ACC112 (cell line): ENCODE measurements at regions not wholly inside any gene's neighbourhood (a gene's known extent, or its start where the extent isn't known, plus 50 kb on each side); places are given as distances from the start of the nearest gene placed in this dataset.
"Not testable (repeated sequence)": the region's sequence is repeated elsewhere in the genome, so short reads cannot be mapped to it uniquely, and the experiment has no call there.

ENCODE experiments used
- H2AFZ ChIP-seq: fragments of 200-600 bp; sonication (generic); one replicate; pipeline ENCODE4 v1.6.0; 2017; ENCODE audit warnings: antibody characterized with exemption, low read length; ENCODE audit not compliant: unreplicated experiment
- H3K27ac ChIP-seq: fragments of 200-600 bp; sonication (generic); 2 replicates; pipeline ENCODE4 v1.5.1; 2014; ENCODE audit warnings: low read depth, mild to moderate bottlenecking, antibody characterized with exemption, low read length, moderate library complexity
- H3K27me3 ChIP-seq: fragments of 200-600 bp; sonication (generic); 2 replicates; pipeline ENCODE4 v1.6.1; 2014; ENCODE audit warnings: mild to moderate bottlenecking, antibody characterized with exemption, low read length, moderate library complexity, mixed read lengths; ENCODE audit not compliant: insufficient read depth
- H3K36me3 ChIP-seq: fragments of 200-600 bp; sonication (generic); 2 replicates; pipeline ENCODE4 v1.6.1; 2016; ENCODE audit warnings: mild to moderate bottlenecking, antibody characterized with exemption, low read length, moderate library complexity, mixed read lengths; ENCODE audit not compliant: insufficient read depth
- H3K4me1 ChIP-seq: fragments of 200-600 bp; sonication (generic); one replicate; pipeline ENCODE4 v1.6.1; 2016; ENCODE audit warnings: low read length, mixed read lengths; ENCODE audit not compliant: insufficient read depth, unreplicated experiment, control insufficient read depth
- H3K4me3 ChIP-seq: fragments of 200-600 bp; sonication (generic); 2 replicates; pipeline ENCODE4 v1.5.1; 2014; ENCODE audit warnings: mild to moderate bottlenecking, low read depth, low read length
- H3K79me2 ChIP-seq: fragments of 200-600 bp; sonication (generic); one replicate; pipeline ENCODE4 v1.6.0; 2016; ENCODE audit warnings: low read length; ENCODE audit not compliant: control insufficient read depth, unreplicated experiment, insufficient read depth

- Histone ChIP-seq H3K27ac (no peak overlapping the region), H3K27me3 (no peaks in the 10 kb centered on the region), H3K36me3 (no peaks in the 10 kb centered on the region), H3K4me3 (no peak overlapping the region), H3K79me2 (no peaks in the 10 kb centered on the region), H3K4me1 (peaks cover 8% of the 10 kb centered on the region), H2AFZ (peak overlapping the region; percentile 34)
Observed at GRCh38 chr7:20083781-20084180, 133.4 kb downstream of the MACC1 start.

- Histone ChIP-seq H2AFZ (no peak overlapping the region), H3K4me1 (peaks cover 6% of the 10 kb centered on the region), H3K27ac (no peak overlapping the region)
Observed at GRCh38 chr7:20079080-20079479, 138.1 kb downstream of the MACC1 start.

GRCh38 chr7:20076835-20077234 lies 140.3 kb downstream of the MACC1 start:
- Histone ChIP-seq H3K4me1 (no peaks in the 10 kb centered on the region), H3K27ac (no peak overlapping the region), H3K36me3 (no peaks in the 10 kb centered on the region; the same call in 1 of the 2 replicates), H2AFZ (no peak overlapping the region), H3K4me3 (no peak overlapping the region), H3K79me2 (no peaks in the 10 kb centered on the region), H3K27me3 (no peaks in the 10 kb centered on the region)

More at GRCh38 chr7:20079080-20079479, 138.1 kb downstream of the MACC1 start:
- no peaks in the 10 kb centered on the region for H3K27me3 ChIP-seq
- no peaks in the 10 kb centered on the region for H3K79me2 ChIP-seq
- H3K36me3 ChIP-seq, result no peaks in the 10 kb centered on the region; the same call in 1 of the 2 replicates
- no peak overlapping the region for H3K4me3 ChIP-seq

- Histone ChIP-seq H3K79me2 (no peaks in the 10 kb centered on the region), H2AFZ (no peak overlapping the region), H3K27ac (no peak overlapping the region), H3K27me3 (no peaks in the 10 kb centered on the region), H3K36me3 (no peaks in the 10 kb centered on the region; the same call in 1 of the 2 replicates), H3K4me3 (no peak overlapping the region), H3K4me1 (no peaks in the 10 kb centered on the region)
Observed at GRCh38 chr7:20075992-20076820, 141.0 kb downstream of the MACC1 start.

- H2AFZ ChIP-seq, result no peak overlapping the region
- H3K4me1 ChIP-seq, result no peaks in the 10 kb centered on the region
- no peaks in the 10 kb centered on the region for H3K27me3 ChIP-seq
- H3K4me3 ChIP-seq, result no peak overlapping the region
- H3K27ac ChIP-seq, result no peak overlapping the region
- no peaks in the 10 kb centered on the region; the same call in 1 of the 2 replicates for H3K36me3 ChIP-seq
- no peaks in the 10 kb centered on the region for H3K79me2 ChIP-seq
Observed at GRCh38 chr7:20075440-20075839, 141.7 kb downstream of the MACC1 start.

GRCh38 chr7:20068004-20068403 lies 149.2 kb downstream of the MACC1 start:
- H3K4me1 ChIP-seq, H3K79me2 ChIP-seq, H3K27me3 ChIP-seq, H3K27ac ChIP-seq, H3K4me3 ChIP-seq, H2AFZ ChIP-seq, H3K36me3 ChIP-seq: not testable (repeated sequence)

GRCh38 chr7:20064974-20065862 lies 152.0 kb downstream of the MACC1 start:
- Histone ChIP-seq H3K4me3 (no peak overlapping the region), H3K79me2 (no peaks in the 10 kb centered on the region), H3K27me3 (no peaks in the 10 kb centered on the region), H3K4me1 (no peaks in the 10 kb centered on the region), H3K27ac (no peak overlapping the region), H2AFZ (no peak overlapping the region), H3K36me3 (no peaks in the 10 kb centered on the region)

- Histone ChIP-seq H3K36me3 (no peaks in the 10 kb centered on the region), H3K4me3 (no peak overlapping the region), H2AFZ (no peak overlapping the region), H3K27me3 (no peaks in the 10 kb centered on the region), H3K79me2 (no peaks in the 10 kb centered on the region), H3K4me1 (no peaks in the 10 kb centered on the region), H3K27ac (no peak overlapping the region)
Observed at GRCh38 chr7:20064181-20064970, 152.8 kb downstream of the MACC1 start.

GRCh38 chr7:20063644-20064043 lies 153.5 kb downstream of the MACC1 start:
- no peaks in the 10 kb centered on the region for H3K4me1 ChIP-seq
- no peaks in the 10 kb centered on the region for H3K27me3 ChIP-seq
- no peaks in the 10 kb centered on the region for H3K36me3 ChIP-seq
- no peak overlapping the region for H2AFZ ChIP-seq
- no peaks in the 10 kb centered on the region for H3K79me2 ChIP-seq
- H3K27ac ChIP-seq, result no peak overlapping the region
- H3K4me3 ChIP-seq, result no peak overlapping the region

GRCh38 chr7:20062932-20063331 lies 154.3 kb downstream of the MACC1 start:
- Histone ChIP-seq H3K27me3 (no peaks in the 10 kb centered on the region), H3K36me3 (no peaks in the 10 kb centered on the region), H2AFZ (no peak overlapping the region), H3K4me3 (no peak overlapping the region), H3K27ac (no peak overlapping the region), H3K4me1 (no peaks in the 10 kb centered on the region), H3K79me2 (no peaks in the 10 kb centered on the region)
